Peyer's patch (tissue), 4 donors: ENCODE measurements at regions not wholly inside any gene's neighbourhood (a gene's known extent, or its start where the extent isn't known, plus 50 kb on each side); places are given as distances from the start of the nearest gene placed in this dataset.

Experiments used
- DNase-seq, 3 donors: peaks; one replicate each; pipeline ENCODE4 v3.0.0-alpha.2; 2017 to 2019
- H3K27ac ChIP-seq, 4 donors: fragments of 200-600 bp; sonication (generic); one replicate each; pipeline ENCODE4 v1.5.1; 2016 to 2019
- H3K27me3 ChIP-seq, 2 donors: fragments of 200-600 bp; sonication (generic); one replicate each; pipeline ENCODE4 v1.5.1; 2019
- H3K36me3 ChIP-seq, 3 donors: fragments of 200-600 bp; sonication (generic); one replicate each; pipeline ENCODE4 v1.5.1; 2016 to 2019
- H3K4me1 ChIP-seq, 4 donors: fragments of 200-600 bp; sonication (generic); one replicate each; pipeline ENCODE4 v1.5.1; 2016 to 2019
- H3K4me3 ChIP-seq, 4 donors: fragments of 200-600 bp; sonication (generic); 1 replicate in 3 of 4; 2 replicates in 1 of 4; pipeline ENCODE4 v1.5.1; 2016 to 2019; ENCODE audit warnings: mild to moderate bottlenecking in 1 of 4
- H3K9me3 ChIP-seq, 4 donors: fragments of 200-600 bp; sonication (generic); one replicate each; pipeline ENCODE4 v1.5.1; 2016 to 2019; ENCODE audit warnings: mild to moderate bottlenecking in 1 of 4
- POLR2A ChIP-seq, 2 donors: fragments of 450-650 bp; IDR thresholded peaks; one replicate each; pipeline ENCODE4 v1.5.1; 2017; ENCODE audit warnings: antibody characterized with exemption in 2 of 2, mild to moderate bottlenecking in 2 of 2, moderate library complexity in 2 of 2
- TF ChIP-seq, protein P1 (sequence below), 6 experiments: fragments of 450-650 bp in 4 of 6; fragments of 200-600 bp in 2 of 6; sonication (generic) in 1 of 6; IDR thresholded peaks; one replicate each; pipeline ENCODE4 v1.5.1; 2017 to 2019; ENCODE audit warnings: antibody characterized with exemption in 6 of 6, mild to moderate bottlenecking in 3 of 6, moderate library complexity in 1 of 6

DNA sequence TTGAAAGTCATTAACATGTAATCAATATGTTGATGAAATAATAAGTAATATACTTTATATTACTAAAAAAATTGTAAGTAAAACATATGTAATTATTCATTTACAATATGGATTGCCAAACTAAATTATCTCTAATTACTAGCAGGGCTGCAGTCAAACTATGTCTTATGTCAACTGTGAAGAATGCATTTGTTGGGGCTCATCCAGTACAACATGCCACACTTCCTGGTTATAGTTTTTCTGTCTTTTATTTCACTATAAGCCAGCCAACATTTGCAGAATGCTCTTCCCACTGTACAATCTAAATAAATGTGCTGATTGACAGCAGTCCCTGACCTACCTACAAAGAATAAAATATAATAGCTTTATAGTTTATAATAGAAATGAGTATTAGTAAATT is 975.4 kb upstream of the NDST4 start:
- Histone ChIP-seq H3K4me1 (no peaks in the 10 kb centered on the region), H3K4me3 (no peak overlapping the region), H3K27me3 (no peaks in the 10 kb centered on the region), H3K9me3 (no peaks in the 10 kb centered on the region), H3K27ac (no peak overlapping the region), H3K36me3 (no peaks in the 10 kb centered on the region)
- DNase-seq, result no peak
- TF ChIP-seq, protein P1, sequence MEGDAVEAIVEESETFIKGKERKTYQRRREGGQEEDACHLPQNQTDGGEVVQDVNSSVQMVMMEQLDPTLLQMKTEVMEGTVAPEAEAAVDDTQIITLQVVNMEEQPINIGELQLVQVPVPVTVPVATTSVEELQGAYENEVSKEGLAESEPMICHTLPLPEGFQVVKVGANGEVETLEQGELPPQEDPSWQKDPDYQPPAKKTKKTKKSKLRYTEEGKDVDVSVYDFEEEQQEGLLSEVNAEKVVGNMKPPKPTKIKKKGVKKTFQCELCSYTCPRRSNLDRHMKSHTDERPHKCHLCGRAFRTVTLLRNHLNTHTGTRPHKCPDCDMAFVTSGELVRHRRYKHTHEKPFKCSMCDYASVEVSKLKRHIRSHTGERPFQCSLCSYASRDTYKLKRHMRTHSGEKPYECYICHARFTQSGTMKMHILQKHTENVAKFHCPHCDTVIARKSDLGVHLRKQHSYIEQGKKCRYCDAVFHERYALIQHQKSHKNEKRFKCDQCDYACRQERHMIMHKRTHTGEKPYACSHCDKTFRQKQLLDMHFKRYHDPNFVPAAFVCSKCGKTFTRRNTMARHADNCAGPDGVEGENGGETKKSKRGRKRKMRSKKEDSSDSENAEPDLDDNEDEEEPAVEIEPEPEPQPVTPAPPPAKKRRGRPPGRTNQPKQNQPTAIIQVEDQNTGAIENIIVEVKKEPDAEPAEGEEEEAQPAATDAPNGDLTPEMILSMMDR (IDR thresholded peaks at IDR 0.05), result no peak
- no peak for TF ChIP-seq POLR2A (IDR thresholded peaks at IDR 0.05)

DNA sequence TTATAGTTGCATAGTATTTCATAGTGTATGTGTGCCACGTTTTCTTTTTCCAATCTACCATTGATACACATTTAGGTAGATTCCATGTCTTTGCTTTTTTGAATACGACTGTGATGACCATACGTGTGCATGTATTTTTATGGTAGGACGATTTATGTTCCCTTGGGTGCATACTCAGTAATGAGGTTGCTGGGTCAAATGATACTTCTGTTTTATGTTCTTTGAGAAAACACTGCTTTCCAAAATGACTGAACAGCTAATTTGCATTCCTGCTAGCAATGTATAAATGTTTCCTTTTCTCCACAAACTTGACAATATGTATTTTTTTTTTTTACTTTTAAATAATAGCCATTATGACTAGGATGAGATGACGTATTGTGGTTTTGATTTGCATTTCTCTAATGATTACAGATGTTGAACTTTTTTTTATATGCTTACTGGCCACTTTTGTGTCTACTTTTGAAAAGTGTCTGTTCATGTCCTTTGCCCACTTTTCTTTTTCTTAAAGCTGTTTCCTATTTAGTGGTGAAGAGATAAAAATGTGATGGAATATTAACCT is 969.5 kb upstream of the NDST4 start:
- DNase-seq, result no peak
- H3K36me3 ChIP-seq, result no peaks in the 10 kb centered on the region
- no peaks in the 10 kb centered on the region for H3K4me1 ChIP-seq
- H3K9me3 ChIP-seq, result no peaks in the 10 kb centered on the region
- H3K4me3 ChIP-seq, result no peak overlapping the region
- no peaks in the 10 kb centered on the region for H3K27me3 ChIP-seq
- H3K27ac ChIP-seq, result no peak overlapping the region
- TF ChIP-seq, protein P1 (IDR thresholded peaks at IDR 0.05), result no peak
- no peak for TF ChIP-seq POLR2A (IDR thresholded peaks at IDR 0.05)

DNA sequence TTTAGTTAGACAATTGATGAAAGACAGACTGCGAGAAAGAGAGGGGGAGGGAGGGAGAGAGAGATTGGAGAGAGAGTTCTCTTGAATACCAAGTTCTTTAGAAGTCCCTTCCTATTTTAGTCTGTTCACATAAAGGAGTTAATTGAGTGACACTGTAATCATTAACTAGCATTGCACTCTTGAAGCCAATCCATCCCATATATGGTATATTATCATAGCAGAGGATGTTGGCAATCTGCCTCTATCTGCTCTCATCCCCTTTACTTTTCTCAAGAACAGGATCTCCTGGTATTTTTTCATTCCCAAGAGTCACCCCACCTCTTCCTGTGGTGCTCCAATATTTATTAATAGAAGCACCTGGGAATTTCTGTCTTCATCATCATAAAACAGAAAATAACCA is 959.6 kb upstream of the NDST4 start:
- no peaks in the 10 kb centered on the region for H3K27me3 ChIP-seq
- TF ChIP-seq POLR2A (IDR thresholded peaks at IDR 0.05), result no peak
- TF ChIP-seq, protein P1 (IDR thresholded peaks at IDR 0.05), result no peak
- H3K4me1 ChIP-seq, result no peaks in the 10 kb centered on the region
- no peak overlapping the region for H3K27ac ChIP-seq
- H3K4me3 ChIP-seq, result no peak overlapping the region
- H3K9me3 ChIP-seq, result no peaks in the 10 kb centered on the region
- no peak for DNase-seq
- no peaks in the 10 kb centered on the region for H3K36me3 ChIP-seq

DNA sequence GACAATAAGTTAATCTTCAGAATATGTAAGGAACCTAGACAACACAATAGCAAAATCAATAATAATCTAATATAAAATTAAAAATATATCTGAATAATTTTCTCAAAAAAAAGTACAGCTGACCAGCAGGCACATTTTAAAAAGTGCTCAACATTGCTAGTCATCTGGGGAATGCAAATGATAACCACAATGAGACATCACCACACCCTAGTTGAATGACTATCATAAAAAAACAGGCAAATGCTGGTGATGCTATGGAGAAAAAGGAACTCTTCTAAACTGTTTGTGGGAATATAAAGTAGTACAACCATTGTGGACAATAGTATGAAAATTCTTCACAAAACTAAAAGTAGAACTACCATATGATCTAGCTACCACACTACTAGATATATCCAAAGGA is 956.9 kb upstream of the NDST4 start:
- no peak overlapping the region for H3K4me3 ChIP-seq
- H3K27ac ChIP-seq, result no peak overlapping the region
- TF ChIP-seq, protein P1 (IDR thresholded peaks at IDR 0.05), result no peak
- TF ChIP-seq POLR2A (IDR thresholded peaks at IDR 0.05), result no peak
- no peaks in the 10 kb centered on the region for H3K36me3 ChIP-seq
- H3K9me3 ChIP-seq, result no peaks in the 10 kb centered on the region
- no peaks in the 10 kb centered on the region for H3K27me3 ChIP-seq
- DNase-seq, result no peak
- H3K4me1 ChIP-seq, result no peaks in the 10 kb centered on the region

DNA sequence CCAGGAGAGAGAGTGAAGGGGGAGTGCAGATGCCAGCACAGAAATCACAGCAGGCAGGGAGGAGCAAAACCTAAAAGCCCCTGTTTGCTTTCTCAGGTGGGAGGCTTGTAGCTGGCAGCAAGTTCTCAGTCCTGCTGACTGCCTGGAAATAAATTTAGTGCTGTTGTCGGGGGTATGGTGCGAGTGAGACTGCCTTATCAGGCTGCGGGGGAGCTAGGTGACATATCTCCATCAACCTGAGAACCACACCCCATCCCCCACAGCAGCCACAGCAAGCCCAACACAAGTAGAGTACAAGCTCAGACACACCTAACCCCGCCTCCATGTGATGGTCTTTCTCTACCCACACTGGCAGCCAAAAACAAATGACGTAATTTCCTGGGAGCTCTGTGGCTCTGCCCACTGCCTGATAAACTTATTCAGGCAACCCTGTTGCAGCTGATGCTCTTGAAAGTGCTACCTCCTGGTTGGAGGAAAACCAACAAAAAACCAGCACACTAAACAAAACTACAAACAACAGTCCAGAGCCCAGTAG is 953.4 kb upstream of the NDST4 start:
- Histone ChIP-seq H3K4me1 (no peaks in the 10 kb centered on the region), H3K27ac (no peak overlapping the region), H3K9me3 (no peaks in the 10 kb centered on the region), H3K27me3 (no peaks in the 10 kb centered on the region), H3K4me3 (no peak overlapping the region), H3K36me3 (no peaks in the 10 kb centered on the region)
- TF ChIP-seq POLR2A (IDR thresholded peaks at IDR 0.05), result no peak
- TF ChIP-seq, protein P1 (IDR thresholded peaks at IDR 0.05), result no peak
- no peak for DNase-seq

DNA sequence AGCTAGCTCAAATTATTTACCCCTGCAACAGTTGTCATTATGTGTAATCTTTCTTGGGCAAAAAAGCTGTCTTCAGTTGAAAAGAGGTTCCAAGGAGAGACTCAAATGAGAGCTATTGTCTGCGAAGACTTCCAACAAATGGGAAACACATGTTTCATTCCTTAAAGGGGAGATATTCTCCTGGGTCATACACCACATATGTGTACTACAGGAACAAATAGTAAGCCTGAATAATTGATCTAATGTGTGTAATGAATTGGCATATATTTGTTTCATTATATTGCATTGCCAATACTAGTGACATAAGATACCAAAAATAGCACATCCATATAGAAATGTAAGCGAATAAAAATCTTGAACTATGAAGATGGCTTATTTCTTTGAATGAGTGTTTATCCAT is 950.9 kb upstream of the NDST4 start:
- TF ChIP-seq, protein P1 (IDR thresholded peaks at IDR 0.05), result no peak
- TF ChIP-seq POLR2A (IDR thresholded peaks at IDR 0.05), result no peak
- Histone ChIP-seq H3K36me3 (no peaks in the 10 kb centered on the region), H3K4me1 (no peaks in the 10 kb centered on the region), H3K27ac (no peak overlapping the region), H3K4me3 (no peak overlapping the region), H3K9me3 (no peaks in the 10 kb centered on the region), H3K27me3 (no peaks in the 10 kb centered on the region)
- no peak for DNase-seq
